ENCODE measurements at regions not wholly inside any gene's neighbourhood (a gene's known extent, or its start where the extent isn't known, plus 50 kb on each side); places are given as distances from the start of the nearest gene placed in this dataset.
"Not testable (repeated sequence)": the region's sequence is repeated elsewhere in the genome, so short reads cannot be mapped to it uniquely, and the experiment has no call there.

DNA sequence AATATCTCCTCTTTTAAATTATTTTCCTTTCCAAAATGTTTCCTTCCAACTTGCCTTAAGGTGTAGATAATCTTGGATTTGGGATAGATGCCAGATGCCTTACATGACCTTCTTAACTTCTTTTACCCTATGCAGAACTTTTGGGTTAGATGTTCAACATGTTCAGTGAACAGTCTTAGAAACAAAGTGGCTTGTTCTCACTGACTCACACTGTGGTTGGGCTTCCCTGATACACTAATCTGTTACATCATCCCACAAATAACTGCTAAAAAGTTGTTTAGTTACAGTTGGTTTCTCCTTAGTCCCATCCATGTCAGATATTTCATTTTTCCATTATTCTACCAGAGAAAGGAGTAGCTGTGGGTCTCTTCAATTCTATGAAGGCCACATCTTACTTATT lies 2638.2 kb downstream of the PCDH9 start:
- no peak for DNase-seq

DNA sequence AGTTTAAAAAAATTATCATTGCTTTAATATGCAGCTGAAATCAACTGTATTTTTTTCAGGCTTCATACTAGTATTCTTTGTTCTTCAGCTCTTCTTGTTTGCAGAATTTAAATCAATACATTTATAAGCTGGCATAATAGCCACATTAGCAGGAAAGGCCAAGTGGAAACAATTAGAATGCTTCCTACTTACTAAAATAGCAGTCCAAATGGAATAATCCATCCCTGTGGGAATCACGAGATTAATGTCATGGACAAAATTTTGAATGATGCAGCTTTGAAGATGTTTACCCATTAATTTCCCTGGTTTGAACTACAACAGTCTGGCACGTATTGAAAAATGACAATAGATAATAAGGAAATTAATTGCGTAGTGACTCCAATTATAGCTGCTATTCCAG lies 2650.8 kb downstream of the PCDH9 start:
- no peak for DNase-seq

DNA sequence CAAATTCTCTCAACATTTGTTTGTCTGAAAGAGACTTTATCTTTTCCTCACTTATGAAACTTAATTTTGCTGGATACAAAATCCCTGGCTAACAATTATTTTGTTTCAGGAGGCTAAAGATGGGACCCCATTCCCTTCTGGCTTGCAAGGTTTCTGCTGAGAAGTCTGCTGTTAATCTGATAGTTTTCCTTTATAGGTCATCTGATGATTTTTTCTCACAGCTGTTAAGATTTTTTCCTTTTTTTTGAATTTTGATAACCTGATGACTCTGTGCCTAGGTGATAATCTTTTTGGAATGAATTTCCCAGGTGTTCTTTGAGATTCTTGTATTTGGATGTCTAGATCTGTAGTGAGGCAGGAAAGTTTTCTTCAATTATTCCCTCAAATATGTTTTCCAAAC lies 2661.4 kb downstream of the PCDH9 start:
- DNase-seq = no peak

DNA sequence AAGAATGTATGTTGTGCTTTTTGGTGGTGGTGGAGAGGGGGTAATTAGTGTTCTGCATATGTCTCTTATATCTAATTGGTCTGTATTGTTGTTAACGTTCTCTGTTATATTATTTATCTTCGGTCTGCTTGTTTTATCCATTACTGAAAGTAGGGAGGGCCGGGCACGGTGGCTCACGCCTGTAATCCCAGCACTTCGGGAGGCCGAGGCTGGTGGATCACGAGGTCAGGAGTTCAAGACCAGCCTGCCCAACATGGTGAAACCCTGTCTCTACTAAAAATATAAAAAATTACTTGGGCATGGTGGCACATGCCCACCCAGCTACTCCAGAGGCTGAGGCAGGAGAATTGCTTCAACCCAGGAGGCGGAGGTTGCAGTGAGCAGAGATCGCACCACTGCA lies 2672.1 kb downstream of the PCDH9 start:
- not testable (repeated sequence) for DNase-seq

DNA sequence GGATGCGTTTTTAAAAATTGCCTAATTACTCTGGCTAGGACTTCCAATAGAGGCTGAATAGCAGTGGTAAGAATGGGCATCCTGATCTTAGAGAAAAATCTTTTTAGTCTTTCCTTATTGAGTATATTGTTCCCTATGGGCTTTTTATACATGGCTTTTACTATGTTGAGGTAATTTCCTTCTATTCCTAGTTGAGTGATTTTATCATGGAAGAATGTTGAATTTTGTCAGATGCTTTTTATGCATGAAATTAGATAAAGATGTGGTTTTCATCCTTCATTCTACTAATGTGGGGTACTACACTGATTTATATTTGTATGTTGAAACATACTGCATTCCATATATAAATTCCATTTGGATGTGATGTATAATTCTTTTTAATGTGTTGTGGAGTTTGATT lies 2673.8 kb downstream of the PCDH9 start:
- no peak for DNase-seq

DNA sequence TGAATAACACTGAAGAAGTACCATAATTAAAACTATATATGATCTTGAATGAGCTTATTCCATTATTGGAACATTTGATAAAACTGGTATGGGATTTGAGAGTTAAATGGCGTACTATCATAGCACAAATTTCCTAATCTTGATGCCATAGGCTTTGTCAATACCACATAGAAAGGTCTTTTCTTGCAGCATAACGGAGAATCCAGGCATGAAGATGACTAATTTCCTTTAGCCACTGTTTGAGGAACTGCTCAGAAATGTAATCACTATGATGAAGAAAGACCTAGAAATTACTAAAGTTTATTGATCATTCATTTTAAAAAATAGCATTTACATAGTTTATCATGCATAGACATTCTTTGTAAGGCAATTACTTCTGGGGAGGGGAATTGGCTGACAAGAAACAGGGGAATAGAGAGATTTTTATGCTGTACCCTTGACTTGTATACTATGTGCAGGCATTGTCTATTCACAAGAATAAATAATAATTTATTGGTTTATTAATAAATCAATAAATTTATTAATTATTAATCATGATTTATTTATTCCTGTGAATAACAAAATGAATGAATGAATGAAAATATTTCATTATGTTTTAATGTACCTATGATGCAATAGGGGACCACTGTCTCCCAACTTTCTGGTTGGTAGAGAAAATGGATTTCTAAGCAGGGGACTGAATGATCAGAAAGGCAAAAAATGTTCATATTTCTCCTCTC lies 2676.6 kb downstream of the PCDH9 start:
- no peak for DNase-seq

DNA sequence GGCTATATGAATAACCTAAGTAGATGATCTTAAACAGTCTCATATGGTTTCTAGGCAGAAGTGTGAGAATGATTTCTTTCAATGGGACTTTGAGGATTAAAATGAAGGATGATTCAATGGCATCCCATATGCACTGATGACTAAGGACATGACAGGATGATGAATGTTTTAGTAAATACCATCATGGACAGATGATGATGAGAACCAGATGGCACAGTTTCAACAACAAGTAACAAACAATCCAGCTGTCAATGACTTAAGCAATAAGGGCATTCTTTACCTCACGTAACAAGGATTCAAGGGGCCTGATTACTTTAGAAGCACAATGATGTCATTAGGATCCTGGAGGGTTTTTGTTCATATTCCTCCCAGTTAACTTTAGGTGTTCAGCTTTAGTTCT lies 2678.4 kb downstream of the PCDH9 start:
- no peak for DNase-seq

DNA sequence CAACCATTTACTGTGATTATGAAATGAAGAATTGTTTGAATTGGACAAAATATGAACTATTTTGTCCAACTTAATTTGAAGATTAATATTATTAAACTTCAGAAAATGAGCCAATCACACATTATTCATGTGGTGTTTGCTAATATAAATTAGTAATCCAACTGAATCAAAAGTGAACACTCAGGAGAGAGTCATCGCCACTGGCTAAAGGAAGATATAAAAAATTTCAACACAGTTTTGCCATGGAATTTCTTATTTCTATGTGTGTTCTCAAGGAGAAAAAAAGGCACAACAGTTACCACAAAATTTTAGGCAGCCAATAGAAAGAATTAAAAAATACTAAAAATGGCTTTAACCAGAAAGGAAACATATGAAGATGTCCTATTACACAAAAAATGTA lies 2683.8 kb downstream of the PCDH9 start:
- DNase-seq = no peak

DNA sequence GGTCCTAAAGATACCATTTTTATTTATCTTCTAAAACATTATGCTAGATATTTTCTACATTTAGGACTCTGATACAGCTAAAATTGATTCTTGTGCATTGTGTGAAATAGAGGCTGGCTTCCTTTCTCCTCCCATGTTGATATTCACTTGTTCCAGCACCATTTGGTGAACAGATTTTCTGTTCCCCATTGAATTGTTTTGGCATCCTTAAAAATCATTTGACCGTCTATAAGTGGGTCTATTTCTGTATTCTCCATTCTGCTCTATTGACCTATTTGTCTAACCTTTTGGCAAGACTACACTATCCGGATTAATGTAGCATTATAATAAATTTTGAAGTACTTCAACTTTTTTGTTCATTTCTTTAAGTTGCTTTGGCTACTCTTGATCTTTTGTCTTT lies 2689.2 kb downstream of the PCDH9 start:
- no peak for DNase-seq

DNA sequence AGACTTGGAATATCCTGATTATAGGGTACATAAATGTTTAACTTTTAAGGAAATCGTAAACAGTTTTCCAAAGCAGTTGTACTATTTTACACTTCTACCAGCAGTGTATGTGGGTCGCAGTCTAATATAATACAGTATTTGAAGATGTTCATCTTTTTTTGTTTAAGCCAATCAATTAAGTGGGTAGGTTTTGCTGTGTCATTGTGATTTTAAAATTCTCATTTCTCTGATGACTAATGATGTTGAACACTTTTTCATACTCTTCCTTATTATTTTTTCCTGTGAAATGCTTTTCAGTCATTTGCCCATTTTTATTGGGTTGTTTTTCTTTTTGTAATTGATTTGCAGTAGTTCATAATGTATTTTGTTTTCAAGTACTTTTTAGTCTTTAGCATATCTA lies 2689.7 kb downstream of the PCDH9 start:
- no peak for DNase-seq

DNA sequence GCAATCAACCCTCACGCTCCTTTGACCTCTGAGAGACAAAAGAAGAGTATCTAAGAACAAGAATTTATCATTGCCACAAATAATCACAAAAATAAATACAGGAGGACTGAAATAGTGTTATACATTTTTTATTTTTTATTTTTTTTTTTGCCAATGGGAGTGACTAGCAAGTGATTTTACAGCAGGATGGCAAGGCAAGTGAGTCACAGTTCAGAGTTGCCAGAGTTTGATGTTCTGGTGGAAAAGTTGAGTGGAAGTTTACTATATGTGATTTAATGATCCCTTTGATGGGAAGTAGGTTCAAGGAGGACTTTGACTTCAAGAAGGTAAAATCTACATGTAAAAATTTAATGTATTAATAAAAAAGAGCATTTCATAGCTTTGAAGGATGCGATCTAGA lies 2691.4 kb downstream of the PCDH9 start:
- no peak for DNase-seq

DNA sequence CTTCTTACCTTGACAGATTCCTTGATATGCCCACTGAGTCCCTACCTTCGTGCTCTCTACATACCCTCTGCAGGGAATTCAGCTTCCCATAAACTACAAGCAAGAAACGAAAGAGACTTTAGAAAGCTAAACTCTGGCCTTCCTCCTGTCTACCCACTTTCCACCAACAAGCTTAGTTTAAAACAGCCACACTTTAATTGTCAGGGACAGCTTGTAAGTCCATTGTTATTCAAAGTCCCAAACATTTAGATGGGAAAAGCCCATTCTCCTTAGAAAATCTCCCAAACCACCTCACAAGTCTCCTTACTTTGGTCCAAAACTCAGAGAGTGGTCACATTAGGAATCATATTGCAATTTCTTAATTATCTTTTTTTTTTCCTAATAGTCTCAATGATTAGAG lies 2695.8 kb downstream of the PCDH9 start:
- DNase-seq = no peak

DNA sequence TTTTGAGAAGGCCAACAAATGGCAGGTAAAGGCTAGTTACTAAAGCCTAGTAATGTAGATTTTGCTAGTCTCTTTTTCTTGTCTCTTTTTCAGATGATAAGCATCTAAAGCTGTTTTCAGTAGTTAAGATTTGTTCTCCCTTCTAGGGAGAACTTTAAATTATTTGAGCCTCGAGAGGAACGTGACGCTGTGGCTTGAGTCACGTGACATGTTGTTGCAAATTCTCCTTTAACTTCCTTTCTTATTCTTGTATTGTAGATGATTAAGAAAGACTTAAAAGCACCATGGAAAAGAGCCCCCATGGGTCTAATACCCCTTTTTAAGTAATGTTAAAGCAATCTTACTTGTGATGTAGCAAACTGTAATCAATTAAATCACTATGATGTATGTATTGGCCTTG lies 2698.7 kb downstream of the PCDH9 start:
- DNase-seq = no peak

DNA sequence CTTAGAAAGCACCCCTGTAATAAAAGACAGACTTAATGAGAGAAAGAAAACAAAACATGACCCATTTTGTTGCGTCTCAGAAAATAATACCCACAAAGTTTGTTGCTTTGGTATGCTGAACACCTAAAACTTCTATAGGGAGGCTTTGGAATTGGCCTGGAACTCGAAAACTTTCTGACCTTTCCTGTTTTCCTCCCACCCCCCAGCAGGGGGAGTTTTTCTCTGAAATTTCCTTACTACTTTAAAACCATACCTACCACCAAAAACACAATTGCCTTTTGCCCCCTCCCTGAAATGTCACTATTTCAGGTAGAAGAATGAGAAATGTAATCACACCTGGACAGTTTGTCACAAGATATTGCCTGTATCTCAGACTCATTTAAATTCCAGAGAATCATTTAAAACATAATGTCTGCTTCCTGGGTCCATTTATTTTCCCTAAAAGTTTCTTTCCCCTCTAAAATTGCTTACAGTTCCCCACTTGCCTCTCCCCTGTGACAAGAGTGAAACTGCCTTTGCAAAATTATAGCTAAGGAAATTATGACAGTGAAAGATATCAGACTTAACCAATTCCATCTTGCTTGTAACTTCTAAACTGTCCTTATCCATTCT lies 2700.2 kb downstream of the PCDH9 start:
- DNase-seq = peak; percentile 21 to 26

DNA sequence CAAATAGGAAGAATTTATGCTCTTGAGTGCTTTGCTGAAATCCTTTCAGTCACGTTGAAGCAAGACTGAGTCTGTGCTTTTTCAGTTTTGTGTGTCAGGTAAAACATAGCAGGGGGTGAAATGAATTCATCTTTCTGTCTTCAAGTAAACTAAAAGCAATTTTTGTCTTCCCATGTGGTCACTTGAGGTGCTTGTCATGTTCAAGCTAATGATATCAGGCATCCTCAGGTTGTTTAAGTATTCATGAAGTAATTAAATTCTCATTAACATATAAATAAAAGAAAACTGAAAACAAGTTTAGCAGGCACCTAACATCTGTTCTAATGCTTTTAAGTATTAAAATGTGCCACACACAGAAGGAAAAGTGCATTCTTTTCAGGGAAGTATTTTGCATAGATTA lies 2701.3 kb downstream of the PCDH9 start:
- no peak for DNase-seq

DNA sequence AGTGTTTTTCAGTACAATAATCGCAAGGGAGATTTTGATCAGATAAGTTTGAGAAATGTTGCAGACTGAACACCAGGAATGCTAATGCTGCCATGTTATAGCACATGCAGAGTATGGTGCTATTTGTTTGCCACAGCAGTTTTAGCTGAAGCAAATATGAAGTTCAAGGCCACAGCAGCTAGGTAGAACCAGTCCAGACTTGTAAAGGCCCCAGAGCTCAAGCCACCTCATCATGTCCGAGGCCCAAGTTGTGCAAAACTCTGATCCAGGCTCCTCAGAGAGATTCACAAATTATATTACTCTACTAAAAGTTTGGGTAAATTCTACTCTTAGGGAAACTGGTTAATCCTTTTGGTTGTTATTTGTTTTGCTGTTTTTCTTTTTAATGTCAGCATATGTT lies 2702.6 kb downstream of the PCDH9 start:
- no peak for DNase-seq

DNA sequence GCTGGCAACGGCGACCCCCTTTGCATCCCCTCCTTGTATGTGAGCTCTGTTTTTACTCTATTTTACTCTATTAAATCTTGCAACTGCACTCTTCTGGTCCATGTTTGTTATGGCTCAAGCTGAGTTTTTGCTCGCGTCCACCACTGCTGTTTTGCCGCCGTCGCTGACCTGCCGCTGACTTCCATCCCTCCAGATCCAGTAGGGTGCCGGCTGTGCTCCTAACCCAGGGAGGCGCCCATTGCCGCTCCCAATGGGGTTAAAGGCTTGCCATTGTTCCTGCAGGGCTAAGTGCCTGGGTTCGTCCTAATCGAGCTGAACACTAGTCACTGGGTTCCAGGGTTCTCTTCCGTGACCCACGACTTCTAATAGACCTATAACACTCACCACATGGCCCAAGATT lies 2704.4 kb downstream of the PCDH9 start:
- DNase-seq = no peak

DNA sequence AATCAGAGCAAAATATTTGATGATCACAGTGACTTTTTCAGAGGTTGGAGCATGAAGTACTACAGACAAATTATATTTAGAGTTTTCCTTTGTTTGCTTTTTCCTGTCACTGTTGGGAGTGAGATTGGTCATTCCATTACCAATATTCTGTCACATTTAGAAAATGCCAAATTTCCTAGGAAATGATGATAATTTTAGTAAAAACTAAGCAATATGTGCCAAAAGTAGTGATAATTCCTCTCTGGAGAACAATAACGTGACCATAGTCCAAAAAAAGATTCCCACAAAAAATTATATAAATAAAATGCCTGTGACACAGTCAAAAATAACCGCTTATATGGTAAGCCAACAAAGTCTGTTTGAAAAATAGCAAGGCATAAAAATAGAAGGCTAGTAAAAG lies 2719.4 kb downstream of the PCDH9 start:
- DNase-seq = no peak

DNA sequence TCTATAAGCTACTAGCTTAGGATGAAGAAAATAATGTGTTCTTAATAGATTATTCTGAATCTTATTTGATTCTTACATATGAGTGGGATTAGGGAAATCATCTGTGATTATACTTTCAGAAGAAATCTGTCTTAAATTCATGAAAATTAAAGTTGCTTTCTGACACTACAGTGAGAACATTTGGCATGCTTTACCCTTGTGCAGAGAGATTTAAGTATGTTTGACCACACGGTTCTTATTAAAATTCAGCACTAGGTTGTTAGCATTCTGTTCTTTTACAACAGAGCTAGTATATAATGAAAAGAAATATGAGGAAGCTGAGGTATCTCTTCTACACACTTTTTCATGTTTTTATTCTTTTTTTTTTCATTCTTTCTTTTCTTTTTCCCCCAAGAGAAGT lies 2723.9 kb downstream of the PCDH9 start:
- DNase-seq = no peak

DNA sequence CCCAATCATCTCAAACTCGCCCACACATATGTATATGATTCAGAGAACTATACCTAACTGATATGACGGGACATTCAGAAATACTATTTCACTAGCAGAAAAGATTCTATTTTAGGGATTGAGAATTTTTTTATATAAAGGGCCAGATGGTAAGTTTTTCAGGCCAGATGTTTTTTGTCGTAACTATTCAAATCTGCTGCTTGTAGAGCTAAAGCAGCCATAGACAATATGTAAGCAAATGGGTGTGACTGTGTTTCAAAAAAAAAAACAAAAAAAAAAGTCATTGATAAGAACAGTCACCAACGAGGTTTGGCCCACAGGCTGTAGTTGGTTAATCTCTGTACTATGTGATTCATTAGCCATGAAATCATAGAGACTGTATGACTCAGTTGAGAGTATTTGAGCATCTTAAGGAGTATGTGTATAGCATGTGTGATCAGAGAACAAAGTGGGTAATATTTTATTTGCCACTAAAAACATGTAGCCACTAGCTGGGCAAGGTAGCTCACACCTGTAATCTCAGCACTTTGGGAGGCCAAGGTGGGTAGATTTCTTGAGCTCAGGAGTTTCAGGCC lies 2724.7 kb downstream of the PCDH9 start:
- DNase-seq = no peak

DNA sequence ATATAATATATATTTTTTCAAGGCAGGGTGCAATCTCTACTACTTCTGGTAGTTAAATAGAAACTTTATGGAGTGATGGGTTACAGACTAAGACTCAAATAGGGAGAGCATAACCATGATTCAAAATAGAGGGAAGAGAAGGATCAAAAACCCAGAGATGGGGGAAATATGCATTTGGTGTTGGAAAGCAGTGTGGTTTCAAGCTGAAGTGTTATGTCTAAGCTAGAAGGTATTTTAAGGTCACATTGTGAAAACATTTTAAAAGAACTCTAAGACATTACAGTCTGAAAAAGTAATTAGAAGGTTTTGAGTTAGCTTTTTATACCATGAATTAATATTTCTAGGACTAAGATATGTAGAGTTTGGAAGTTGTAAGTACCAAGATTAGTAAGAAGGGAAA lies 2741.4 kb downstream of the PCDH9 start:
- no peak for DNase-seq

DNA sequence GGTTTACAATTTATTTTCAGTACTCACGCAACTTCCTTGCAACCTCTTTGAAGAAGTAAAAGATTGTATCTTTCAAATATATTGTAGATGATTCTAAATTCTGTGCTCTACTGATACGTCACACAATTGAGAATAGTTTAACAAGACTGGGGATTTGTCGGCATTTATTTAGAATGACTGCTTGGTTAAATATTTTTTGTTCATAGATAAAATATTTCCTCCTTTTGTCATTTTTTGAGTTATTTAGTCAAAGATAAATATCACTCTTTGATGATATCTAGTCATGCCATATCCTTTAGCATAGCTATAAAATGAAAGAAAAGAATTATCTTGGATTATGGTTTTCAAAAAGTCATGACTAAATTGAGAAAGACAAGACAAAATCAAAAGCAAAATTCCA lies 2747.8 kb downstream of the PCDH9 start:
- no peak for DNase-seq

DNA sequence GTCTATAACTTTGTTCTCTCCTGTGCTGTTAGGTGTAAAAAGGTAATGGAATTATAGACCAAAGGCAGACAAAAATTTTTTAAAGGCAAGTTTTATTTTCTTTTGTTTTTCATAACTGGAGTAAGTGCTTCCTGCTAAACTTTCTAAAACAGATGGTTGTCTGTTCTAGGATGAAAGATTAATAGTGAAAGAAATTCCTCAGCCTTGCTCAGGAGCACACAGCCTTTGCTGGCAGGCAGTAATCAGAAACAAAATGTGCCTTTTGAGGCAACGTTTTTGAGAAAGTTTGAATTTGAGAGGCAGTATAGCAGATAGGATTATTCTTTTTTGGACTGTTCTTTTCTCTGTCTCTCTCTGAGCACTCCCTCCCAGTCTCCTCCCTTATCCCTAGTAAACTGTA lies 2749.5 kb downstream of the PCDH9 start:
- DNase-seq = no peak

DNA sequence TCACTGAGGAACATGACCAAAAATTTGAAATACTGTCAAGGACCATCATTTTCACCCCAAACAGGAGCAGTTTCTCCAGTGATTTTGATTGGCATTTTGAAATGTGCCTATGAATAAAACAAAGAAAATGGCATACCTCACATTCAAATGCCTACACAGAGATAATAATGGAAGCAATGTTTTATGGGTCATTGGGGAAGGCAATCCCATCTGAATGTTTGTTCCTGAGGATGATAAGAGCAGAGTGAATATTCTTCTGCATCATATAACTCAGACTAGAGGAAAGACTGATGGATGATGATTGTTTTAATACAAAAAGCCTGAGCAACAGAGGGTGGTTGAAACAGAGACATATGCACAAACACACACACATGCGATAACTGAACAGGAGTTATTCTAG lies 2749.9 kb downstream of the PCDH9 start:
- no peak for DNase-seq

DNA sequence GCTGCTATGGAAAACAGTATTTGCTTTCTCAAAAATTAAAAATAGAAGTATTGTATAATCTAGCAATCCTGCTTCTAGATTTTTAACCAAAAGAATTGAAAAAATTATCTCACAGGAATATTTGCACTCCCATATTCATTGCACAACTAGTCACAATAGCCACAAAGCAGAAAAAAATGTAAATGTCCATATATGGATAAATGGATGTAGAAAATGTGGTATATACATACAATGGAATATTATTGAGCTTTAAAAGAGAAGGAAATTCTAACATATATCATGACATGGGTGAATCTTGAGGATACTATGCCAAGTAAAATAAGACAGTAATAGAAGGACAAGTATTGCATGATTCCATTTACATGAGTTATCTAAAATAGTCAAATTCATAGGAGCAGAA lies 2753.0 kb downstream of the PCDH9 start:
- no peak for DNase-seq

Data from activated T-cell treated with anti-CD3 and anti-CD28 coated beads, Interleukin-2, amount 50 U/mL, for 48 hours (primary cell).